Lower leg skin (tissue), 3 donors: ENCODE measurements at regions not wholly inside any gene's neighbourhood (a gene's known extent, or its start where the extent isn't known, plus 50 kb on each side); places are given as distances from the start of the nearest gene placed in this dataset.

ENCODE experiments used
- CTCF ChIP-seq, 3 donors: fragments of 450-650 bp; IDR thresholded peaks; one replicate each; pipeline ENCODE4 v1.5.1; 2016; ENCODE audit warnings: antibody characterized with exemption in 3 of 3, mild to moderate bottlenecking in 3 of 3, moderate library complexity in 2 of 3
- POLR2A ChIP-seq, 2 donors: fragments of 450-650 bp; IDR thresholded peaks; one replicate each; pipeline ENCODE4 v1.6.1; 2016 to 2017; ENCODE audit warnings: antibody characterized with exemption in 2 of 2, mild to moderate bottlenecking in 1 of 2, moderate library complexity in 1 of 2

GRCh38 chr2:16798472-16798871 lies 132.8 kb upstream of the CYRIA start:
- TF ChIP-seq CTCF (IDR thresholded peaks at IDR 0.05) (no peak), POLR2A (IDR thresholded peaks at IDR 0.05) (no peak)
